GM21825 (cell line): ENCODE measurements at regions not wholly inside any gene's neighbourhood (a gene's known extent, or its start where the extent isn't known, plus 50 kb on each side); places are given as distances from the start of the nearest gene placed in this dataset.

ENCODE experiments used
- ATAC-seq: cut with Tn5 transposase; IDR thresholded peaks from one replicate; pipeline ENCODE4 v1.9.1; 2021; ENCODE audit warnings: mild to moderate bottlenecking, moderate library complexity; ENCODE audit not compliant: unreplicated experiment

GRCh38 chr4:177041356-177041755 lies 248.6 kb upstream of the VEGFC start:
- ATAC-seq: no peak

- peak; percentile 86 for ATAC-seq
These were observed 254.5 kb upstream of the VEGFC start for GRCh38 chr4:177047070-177047850.

GRCh38 chr4:177047851-177048174 lies 255.1 kb upstream of the VEGFC start:
- no peak for ATAC-seq

- peak; percentile 81 for ATAC-seq
These were observed 258.1 kb upstream of the NEIL3 start for GRCh38 chr4:177051473-177052060.

- ATAC-seq: no peak
These were observed 257.3 kb upstream of the NEIL3 start for GRCh38 chr4:177052211-177052934.

- no peak for ATAC-seq
These were observed 252.5 kb upstream of the NEIL3 start for GRCh38 chr4:177057186-177057585.

GRCh38 chr4:177064116-177064515 lies 245.6 kb upstream of the NEIL3 start:
- no peak for ATAC-seq

GRCh38 chr4:177064729-177065394 lies 244.8 kb upstream of the NEIL3 start:
- no peak for ATAC-seq

- no peak for ATAC-seq
These were observed 242.9 kb upstream of the NEIL3 start for GRCh38 chr4:177066746-177067145.

GRCh38 chr4:177070533-177071058 lies 239.1 kb upstream of the NEIL3 start:
- no peak for ATAC-seq

GRCh38 chr4:177077095-177077971 lies 232.3 kb upstream of the NEIL3 start:
- ATAC-seq: no peak

- no peak for ATAC-seq
These were observed 230.3 kb upstream of the NEIL3 start for GRCh38 chr4:177079327-177079726.

- no peak for ATAC-seq
These were observed 229.3 kb upstream of the NEIL3 start for GRCh38 chr4:177080388-177080787.

- ATAC-seq: no peak
These were observed 222.6 kb upstream of the NEIL3 start for GRCh38 chr4:177087060-177087459.

GRCh38 chr4:177087499-177087898 lies 222.2 kb upstream of the NEIL3 start:
- no peak for ATAC-seq

GRCh38 chr4:177091515-177091914 lies 218.2 kb upstream of the NEIL3 start:
- no peak for ATAC-seq

- no peak for ATAC-seq
These were observed 216.9 kb upstream of the NEIL3 start for GRCh38 chr4:177092807-177093206.

- no peak for ATAC-seq
These were observed 215.7 kb upstream of the NEIL3 start for GRCh38 chr4:177093964-177094363.

GRCh38 chr4:177097291-177097690 lies 212.4 kb upstream of the NEIL3 start:
- no peak for ATAC-seq

GRCh38 chr4:177099211-177099610 lies 210.5 kb upstream of the NEIL3 start:
- ATAC-seq: no peak
